GM23338 (cell line): ENCODE measurements at regions not wholly inside any gene's neighbourhood (a gene's known extent, or its start where the extent isn't known, plus 50 kb on each side); places are given as distances from the start of the nearest gene placed in this dataset.

Experiments used
- CREB1 ChIP-seq: fragments of 250-450 bp; sonication (Bioruptor Pico); IDR thresholded peaks from 2 replicates; pipeline ENCODE4 v1.5.0; 2020; ENCODE audit warnings: low read depth, mild to moderate bottlenecking, moderate library complexity
- ETS1 ChIP-seq: IDR thresholded peaks from 2 replicates; pipeline ENCODE4 v1.6.1; 2016; ENCODE audit warnings: antibody characterized with exemption
- EZH2 ChIP-seq: fragments of 200-600 bp; sonication (generic); IDR thresholded peaks from one replicate; pipeline ENCODE4 v1.8.0; 2017; ENCODE audit warnings: antibody characterized with exemption, mild to moderate bottlenecking, low read depth; ENCODE audit not compliant: unreplicated experiment
- EZH2phosphoT487 ChIP-seq: fragments of 200-600 bp; sonication (generic); IDR thresholded peaks from one replicate; pipeline ENCODE4 v1.8.1; 2018; ENCODE audit warnings: antibody characterized with exemption; ENCODE audit not compliant: unreplicated experiment
- JUNB ChIP-seq: IDR thresholded peaks from one replicate; pipeline ENCODE4 v1.6.1; 2016; ENCODE audit warnings: antibody characterized with exemption; ENCODE audit not compliant: unreplicated experiment
- NANOG ChIP-seq: IDR thresholded peaks from 2 replicates; pipeline ENCODE4 v1.6.1; 2016; ENCODE audit warnings: antibody characterized with exemption, borderline replicate concordance
- POLR2AphosphoS5 ChIP-seq: IDR thresholded peaks from 2 replicates; pipeline ENCODE4 v1.6.1; 2016; ENCODE audit warnings: antibody characterized with exemption, low read depth
- REST ChIP-seq: IDR thresholded peaks from one replicate; pipeline ENCODE4 v1.6.1; 2018; ENCODE audit warnings: antibody characterized with exemption; ENCODE audit not compliant: unreplicated experiment
- STAT1 ChIP-seq: IDR thresholded peaks from one replicate; pipeline ENCODE4 v1.6.1; 2016; ENCODE audit warnings: antibody characterized with exemption; ENCODE audit not compliant: unreplicated experiment
- ZNF114 ChIP-seq: fragments of 250-450 bp; sonication (Bioruptor Pico); IDR thresholded peaks from 2 replicates; pipeline ENCODE4 v1.5.0; 2020; ENCODE audit warnings: mild to moderate bottlenecking, moderate library complexity
- ZNF331 ChIP-seq: fragments of 250-450 bp; sonication (Bioruptor Pico); IDR thresholded peaks from 2 replicates; pipeline ENCODE4 v1.5.0; 2020; ENCODE audit warnings: low read depth, mild to moderate bottlenecking, moderate library complexity
- TF ChIP-seq, protein P1 (sequence below), 2 experiments: fragments of 200-600 bp in 1 of 2; sonication (generic) in 1 of 2; conservative IDR thresholded peaks; 2 replicates each; pipeline versions ENCODE4 v1.5.1 to v1.6.1; 2016 to 2017; ENCODE audit warnings: antibody characterized with exemption in 2 of 2, low read depth in 2 of 2, mild to moderate bottlenecking in 2 of 2, moderate library complexity in 1 of 2
- TF ChIP-seq, protein P2 (sequence below): fragments of 250-450 bp; sonication (Bioruptor Pico); IDR thresholded peaks from 2 replicates; pipeline ENCODE4 v1.5.0; 2020; ENCODE audit warnings: mild to moderate bottlenecking, moderate library complexity

- TF ChIP-seq, protein P1, sequence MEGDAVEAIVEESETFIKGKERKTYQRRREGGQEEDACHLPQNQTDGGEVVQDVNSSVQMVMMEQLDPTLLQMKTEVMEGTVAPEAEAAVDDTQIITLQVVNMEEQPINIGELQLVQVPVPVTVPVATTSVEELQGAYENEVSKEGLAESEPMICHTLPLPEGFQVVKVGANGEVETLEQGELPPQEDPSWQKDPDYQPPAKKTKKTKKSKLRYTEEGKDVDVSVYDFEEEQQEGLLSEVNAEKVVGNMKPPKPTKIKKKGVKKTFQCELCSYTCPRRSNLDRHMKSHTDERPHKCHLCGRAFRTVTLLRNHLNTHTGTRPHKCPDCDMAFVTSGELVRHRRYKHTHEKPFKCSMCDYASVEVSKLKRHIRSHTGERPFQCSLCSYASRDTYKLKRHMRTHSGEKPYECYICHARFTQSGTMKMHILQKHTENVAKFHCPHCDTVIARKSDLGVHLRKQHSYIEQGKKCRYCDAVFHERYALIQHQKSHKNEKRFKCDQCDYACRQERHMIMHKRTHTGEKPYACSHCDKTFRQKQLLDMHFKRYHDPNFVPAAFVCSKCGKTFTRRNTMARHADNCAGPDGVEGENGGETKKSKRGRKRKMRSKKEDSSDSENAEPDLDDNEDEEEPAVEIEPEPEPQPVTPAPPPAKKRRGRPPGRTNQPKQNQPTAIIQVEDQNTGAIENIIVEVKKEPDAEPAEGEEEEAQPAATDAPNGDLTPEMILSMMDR (conservative IDR thresholded peaks at IDR 0.05; ENCODE audit: low read depth in 2 of 2), result no peak
- TF ChIP-seq EZH2 (no peak), POLR2AphosphoS5 (no peak), ZNF331 (no peak), EZH2phosphoT487 (no peak), REST (no peak), CREB1 (CRISPR knock-in tag) (no peak), JUNB (no peak), ZNF114 (CRISPR knock-in tag) (no peak), STAT1 (no peak), NANOG (no peak), ETS1 (no peak)
- TF ChIP-seq, protein P2, sequence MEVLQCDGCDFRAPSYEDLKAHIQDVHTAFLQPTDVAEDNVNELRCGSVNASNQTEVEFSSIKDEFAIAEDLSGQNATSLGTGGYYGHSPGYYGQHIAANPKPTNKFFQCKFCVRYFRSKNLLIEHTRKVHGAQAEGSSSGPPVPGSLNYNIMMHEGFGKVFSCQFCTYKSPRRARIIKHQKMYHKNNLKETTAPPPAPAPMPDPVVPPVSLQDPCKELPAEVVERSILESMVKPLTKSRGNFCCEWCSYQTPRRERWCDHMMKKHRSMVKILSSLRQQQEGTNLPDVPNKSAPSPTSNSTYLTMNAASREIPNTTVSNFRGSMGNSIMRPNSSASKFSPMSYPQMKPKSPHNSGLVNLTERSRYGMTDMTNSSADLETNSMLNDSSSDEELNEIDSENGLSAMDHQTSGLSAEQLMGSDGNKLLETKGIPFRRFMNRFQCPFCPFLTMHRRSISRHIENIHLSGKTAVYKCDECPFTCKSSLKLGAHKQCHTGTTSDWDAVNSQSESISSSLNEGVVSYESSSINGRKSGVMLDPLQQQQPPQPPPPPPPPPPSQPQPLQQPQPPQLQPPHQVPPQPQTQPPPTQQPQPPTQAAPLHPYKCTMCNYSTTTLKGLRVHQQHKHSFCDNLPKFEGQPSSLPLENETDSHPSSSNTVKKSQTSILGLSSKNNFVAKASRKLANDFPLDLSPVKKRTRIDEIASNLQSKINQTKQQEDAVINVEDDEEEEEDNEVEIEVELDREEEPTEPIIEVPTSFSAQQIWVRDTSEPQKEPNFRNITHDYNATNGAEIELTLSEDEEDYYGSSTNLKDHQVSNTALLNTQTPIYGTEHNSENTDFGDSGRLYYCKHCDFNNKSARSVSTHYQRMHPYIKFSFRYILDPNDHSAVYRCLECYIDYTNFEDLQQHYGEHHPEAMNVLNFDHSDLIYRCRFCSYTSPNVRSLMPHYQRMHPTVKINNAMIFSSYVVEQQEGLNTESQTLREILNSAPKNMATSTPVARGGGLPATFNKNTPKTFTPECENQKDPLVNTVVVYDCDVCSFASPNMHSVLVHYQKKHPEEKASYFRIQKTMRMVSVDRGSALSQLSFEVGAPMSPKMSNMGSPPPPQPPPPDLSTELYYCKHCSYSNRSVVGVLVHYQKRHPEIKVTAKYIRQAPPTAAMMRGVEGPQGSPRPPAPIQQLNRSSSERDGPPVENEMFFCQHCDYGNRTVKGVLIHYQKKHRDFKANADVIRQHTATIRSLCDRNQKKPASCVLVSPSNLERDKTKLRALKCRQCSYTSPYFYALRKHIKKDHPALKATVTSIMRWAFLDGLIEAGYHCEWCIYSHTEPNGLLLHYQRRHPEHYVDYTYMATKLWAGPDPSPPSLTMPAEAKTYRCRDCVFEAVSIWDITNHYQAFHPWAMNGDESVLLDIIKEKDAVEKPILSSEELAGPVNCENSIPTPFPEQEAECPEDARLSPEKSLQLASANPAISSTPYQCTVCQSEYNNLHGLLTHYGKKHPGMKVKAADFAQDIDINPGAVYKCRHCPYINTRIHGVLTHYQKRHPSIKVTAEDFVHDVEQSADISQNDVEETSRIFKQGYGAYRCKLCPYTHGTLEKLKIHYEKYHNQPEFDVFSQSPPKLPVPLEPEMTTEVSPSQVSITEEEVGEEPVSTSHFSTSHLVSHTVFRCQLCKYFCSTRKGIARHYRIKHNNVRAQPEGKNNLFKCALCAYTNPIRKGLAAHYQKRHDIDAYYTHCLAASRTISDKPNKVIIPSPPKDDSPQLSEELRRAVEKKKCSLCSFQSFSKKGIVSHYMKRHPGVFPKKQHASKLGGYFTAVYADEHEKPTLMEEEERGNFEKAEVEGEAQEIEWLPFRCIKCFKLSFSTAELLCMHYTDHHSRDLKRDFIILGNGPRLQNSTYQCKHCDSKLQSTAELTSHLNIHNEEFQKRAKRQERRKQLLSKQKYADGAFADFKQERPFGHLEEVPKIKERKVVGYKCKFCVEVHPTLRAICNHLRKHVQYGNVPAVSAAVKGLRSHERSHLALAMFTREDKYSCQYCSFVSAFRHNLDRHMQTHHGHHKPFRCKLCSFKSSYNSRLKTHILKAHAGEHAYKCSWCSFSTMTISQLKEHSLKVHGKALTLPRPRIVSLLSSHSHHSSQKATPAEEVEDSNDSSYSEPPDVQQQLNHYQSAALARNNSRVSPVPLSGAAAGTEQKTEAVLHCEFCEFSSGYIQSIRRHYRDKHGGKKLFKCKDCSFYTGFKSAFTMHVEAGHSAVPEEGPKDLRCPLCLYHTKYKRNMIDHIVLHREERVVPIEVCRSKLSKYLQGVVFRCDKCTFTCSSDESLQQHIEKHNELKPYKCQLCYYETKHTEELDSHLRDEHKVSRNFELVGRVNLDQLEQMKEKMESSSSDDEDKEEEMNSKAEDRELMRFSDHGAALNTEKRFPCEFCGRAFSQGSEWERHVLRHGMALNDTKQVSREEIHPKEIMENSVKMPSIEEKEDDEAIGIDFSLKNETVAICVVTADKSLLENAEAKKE (CRISPR knock-in tag), result no peak
Observed at GRCh38 chr4:85222561-85222960, 252.4 kb upstream of the ARHGAP24 start.
